Vagina (tissue), 2 donors: ENCODE measurements at regions not wholly inside any gene's neighbourhood (a gene's known extent, or its start where the extent isn't known, plus 50 kb on each side); places are given as distances from the start of the nearest gene placed in this dataset.

Source experiments
- DNase-seq, 2 donors: peaks; one replicate each; pipeline ENCODE4 v3.0.0-alpha.2; 2017; ENCODE audit errors: extremely low spot score in 2 of 2
- H3K27ac ChIP-seq: fragments of 200-600 bp; sonication (generic); one replicate; pipeline ENCODE4 v1.5.1; 2019
- H3K27me3 ChIP-seq: fragments of 200-600 bp; sonication (generic); one replicate; pipeline ENCODE4 v1.5.1; 2019
- H3K36me3 ChIP-seq, 2 donors: fragments of 200-600 bp; sonication (generic); one replicate each; pipeline ENCODE4 v1.5.1; 2017 to 2019
- H3K4me1 ChIP-seq: fragments of 200-600 bp; sonication (generic); one replicate; pipeline ENCODE4 v1.5.1; 2019
- H3K4me3 ChIP-seq, 2 donors: fragments of 200-600 bp; sonication (generic); 1 replicate in 1 of 2; 2 replicates in 1 of 2; pipeline ENCODE4 v1.5.1; 2016 to 2019
- H3K9me3 ChIP-seq: fragments of 200-600 bp; sonication (generic); one replicate; pipeline ENCODE4 v1.5.1; 2019
- POLR2A ChIP-seq, 2 donors: fragments of 450-650 bp; IDR thresholded peaks; one replicate each; pipeline ENCODE4 v1.6.1; 2017; ENCODE audit warnings: antibody characterized with exemption in 2 of 2, mild to moderate bottlenecking in 2 of 2, moderate library complexity in 2 of 2
- POLR2AphosphoS5 ChIP-seq, 2 donors: sonication (generic); formaldehyde crosslinking; IDR thresholded peaks; one replicate each; pipeline ENCODE4 v1.9.0; 2017; ENCODE audit warnings: antibody characterized with exemption in 2 of 2, mild to moderate bottlenecking in 2 of 2, low read depth in 1 of 2; ENCODE audit not compliant: insufficient read depth in 1 of 2
- intact Hi-C: fragments of 100-400 bp; cut with DNase I; formaldehyde crosslinking; loops from one replicate; pipeline ENCODE4 v1.15.1; 2023
- TF ChIP-seq, protein P1 (sequence below), 3 experiments: fragments of 450-650 bp in 2 of 3; fragments of 200-600 bp in 1 of 3; sonication (generic) in 1 of 3; IDR thresholded peaks; one replicate each; pipeline ENCODE4 v1.5.1; 2017 to 2019; ENCODE audit warnings: antibody characterized with exemption in 3 of 3, mild to moderate bottlenecking in 2 of 3, moderate library complexity in 2 of 3

DNA sequence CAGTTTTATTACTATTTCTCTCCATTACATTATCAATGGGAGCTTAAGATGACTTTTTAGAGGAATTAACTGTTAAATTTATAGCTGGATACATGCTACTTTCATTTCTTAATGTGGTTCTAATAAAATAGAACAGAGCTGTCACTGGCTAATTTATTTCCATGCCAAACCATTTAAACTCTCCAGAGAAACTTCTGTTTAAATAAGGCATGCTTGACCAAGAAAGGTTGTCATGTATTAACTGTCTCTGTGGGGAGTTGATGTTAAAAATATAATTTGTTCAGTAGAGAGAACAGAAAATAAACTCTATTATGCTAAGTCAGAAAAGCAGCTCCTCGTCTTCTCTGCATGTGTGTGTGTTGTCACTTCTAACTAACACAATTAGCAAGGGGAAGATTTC, 447.4 kb downstream of the SLC16A7 start:
- Histone ChIP-seq H3K4me3 (no peak overlapping the region), H3K9me3 (no peaks in the 10 kb centered on the region), H3K27ac (no peak overlapping the region), H3K4me1 (peaks cover 14% of the 10 kb centered on the region), H3K27me3 (no peaks in the 10 kb centered on the region), H3K36me3 (no peaks in the 10 kb centered on the region)
- TF ChIP-seq, protein P1, sequence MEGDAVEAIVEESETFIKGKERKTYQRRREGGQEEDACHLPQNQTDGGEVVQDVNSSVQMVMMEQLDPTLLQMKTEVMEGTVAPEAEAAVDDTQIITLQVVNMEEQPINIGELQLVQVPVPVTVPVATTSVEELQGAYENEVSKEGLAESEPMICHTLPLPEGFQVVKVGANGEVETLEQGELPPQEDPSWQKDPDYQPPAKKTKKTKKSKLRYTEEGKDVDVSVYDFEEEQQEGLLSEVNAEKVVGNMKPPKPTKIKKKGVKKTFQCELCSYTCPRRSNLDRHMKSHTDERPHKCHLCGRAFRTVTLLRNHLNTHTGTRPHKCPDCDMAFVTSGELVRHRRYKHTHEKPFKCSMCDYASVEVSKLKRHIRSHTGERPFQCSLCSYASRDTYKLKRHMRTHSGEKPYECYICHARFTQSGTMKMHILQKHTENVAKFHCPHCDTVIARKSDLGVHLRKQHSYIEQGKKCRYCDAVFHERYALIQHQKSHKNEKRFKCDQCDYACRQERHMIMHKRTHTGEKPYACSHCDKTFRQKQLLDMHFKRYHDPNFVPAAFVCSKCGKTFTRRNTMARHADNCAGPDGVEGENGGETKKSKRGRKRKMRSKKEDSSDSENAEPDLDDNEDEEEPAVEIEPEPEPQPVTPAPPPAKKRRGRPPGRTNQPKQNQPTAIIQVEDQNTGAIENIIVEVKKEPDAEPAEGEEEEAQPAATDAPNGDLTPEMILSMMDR (IDR thresholded peaks at IDR 0.05): no peak
- TF ChIP-seq POLR2A (IDR thresholded peaks at IDR 0.05): no peak
- TF ChIP-seq POLR2AphosphoS5 (IDR thresholded peaks at IDR 0.05; ENCODE audit: insufficient read depth in 1 of 2, low read depth in 1 of 2): no peak
- no peak for DNase-seq
- intact Hi-C loops: no loop called here

DNA sequence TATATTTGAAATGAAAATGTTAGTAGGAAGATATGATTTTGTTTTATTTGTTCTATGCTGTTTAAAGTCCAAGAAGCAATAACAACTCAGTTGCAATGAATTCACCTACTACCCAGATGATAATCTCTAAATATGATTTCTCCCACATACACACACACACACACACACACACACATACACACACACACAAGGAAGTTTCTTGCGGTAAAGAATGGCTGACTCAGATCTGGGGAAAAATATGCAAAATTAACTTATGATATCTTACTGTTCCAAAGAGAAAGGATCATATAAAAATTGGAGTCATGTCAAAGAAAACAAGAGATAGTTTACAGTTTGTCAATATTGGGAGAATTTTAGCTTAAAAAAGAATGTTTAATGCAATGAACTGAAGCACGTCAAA, 456.7 kb downstream of the SLC16A7 start:
- H3K27me3 ChIP-seq: no peaks in the 10 kb centered on the region
- no peak overlapping the region for H3K27ac ChIP-seq
- no peaks in the 10 kb centered on the region for H3K9me3 ChIP-seq
- no peaks in the 10 kb centered on the region for H3K4me1 ChIP-seq
- no peaks in the 10 kb centered on the region for H3K36me3 ChIP-seq
- intact Hi-C loops: no loop called here
- TF ChIP-seq POLR2AphosphoS5 (IDR thresholded peaks at IDR 0.05; ENCODE audit: insufficient read depth in 1 of 2, low read depth in 1 of 2) (no peak), POLR2A (IDR thresholded peaks at IDR 0.05) (no peak)
- TF ChIP-seq, protein P1 (IDR thresholded peaks at IDR 0.05): no peak
- H3K4me3 ChIP-seq: no peak overlapping the region
- DNase-seq: no peak

DNA sequence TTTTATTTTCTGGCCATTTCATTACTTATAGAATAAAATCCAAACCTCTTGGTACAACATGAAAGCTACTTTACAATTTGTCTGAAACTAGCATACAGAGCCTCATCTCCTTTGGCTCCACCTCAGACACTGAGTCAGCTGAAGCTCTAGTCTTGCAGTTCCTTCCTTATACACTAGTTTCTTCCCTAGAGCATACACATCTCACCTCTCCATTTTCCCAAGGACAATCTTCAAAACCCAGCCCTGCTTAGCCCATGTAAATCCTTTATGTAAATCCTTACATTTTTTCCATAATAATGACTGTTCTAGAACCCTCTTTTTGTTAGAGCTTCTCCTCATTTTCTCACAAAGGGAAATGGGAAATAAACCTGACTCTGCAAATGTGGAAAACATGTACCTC, 463.4 kb downstream of the SLC16A7 start:
- intact Hi-C loops: no loop called here

DNA sequence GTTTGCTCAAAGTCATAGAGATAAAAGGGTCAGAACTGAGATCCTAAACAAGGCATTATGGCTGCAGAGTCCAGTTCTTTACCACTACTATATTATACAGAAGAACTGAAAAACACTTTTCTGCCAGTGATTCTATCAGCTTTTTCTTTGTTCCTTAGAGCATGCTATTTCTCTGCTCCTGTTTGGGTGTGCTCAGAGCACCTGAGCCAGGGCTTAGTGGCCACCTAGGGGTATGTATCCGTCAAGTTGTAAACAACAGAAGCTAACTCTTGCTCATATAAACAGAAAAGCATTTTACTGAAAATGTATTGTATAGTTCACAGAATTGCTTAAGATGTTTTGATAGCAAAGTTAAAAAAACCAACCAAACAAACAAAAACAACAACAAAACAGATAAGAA, 470.8 kb downstream of the SLC16A7 start:
- no peaks in the 10 kb centered on the region for H3K9me3 ChIP-seq
- no peak for DNase-seq
- H3K4me3 ChIP-seq: no peak overlapping the region
- no peak for TF ChIP-seq POLR2A (IDR thresholded peaks at IDR 0.05)
- TF ChIP-seq, protein P1 (IDR thresholded peaks at IDR 0.05): no peak
- TF ChIP-seq POLR2AphosphoS5 (IDR thresholded peaks at IDR 0.05; ENCODE audit: insufficient read depth in 1 of 2, low read depth in 1 of 2): no peak
- no peaks in the 10 kb centered on the region for H3K36me3 ChIP-seq
- H3K27me3 ChIP-seq: no peaks in the 10 kb centered on the region
- intact Hi-C loops: no loop called here
- H3K27ac ChIP-seq: no peak overlapping the region
- H3K4me1 ChIP-seq: no peaks in the 10 kb centered on the region

More for the DNA sequence above, 463.4 kb downstream of the SLC16A7 start:
- Histone ChIP-seq H3K4me1 (no peaks in the 10 kb centered on the region), H3K27ac (no peak overlapping the region), H3K27me3 (no peaks in the 10 kb centered on the region), H3K36me3 (no peaks in the 10 kb centered on the region), H3K9me3 (no peaks in the 10 kb centered on the region), H3K4me3 (no peak overlapping the region)
- TF ChIP-seq POLR2AphosphoS5 (IDR thresholded peaks at IDR 0.05; ENCODE audit: insufficient read depth in 1 of 2, low read depth in 1 of 2) (no peak), POLR2A (IDR thresholded peaks at IDR 0.05) (no peak)
- TF ChIP-seq, protein P1 (IDR thresholded peaks at IDR 0.05): no peak
- no peak for DNase-seq

DNA sequence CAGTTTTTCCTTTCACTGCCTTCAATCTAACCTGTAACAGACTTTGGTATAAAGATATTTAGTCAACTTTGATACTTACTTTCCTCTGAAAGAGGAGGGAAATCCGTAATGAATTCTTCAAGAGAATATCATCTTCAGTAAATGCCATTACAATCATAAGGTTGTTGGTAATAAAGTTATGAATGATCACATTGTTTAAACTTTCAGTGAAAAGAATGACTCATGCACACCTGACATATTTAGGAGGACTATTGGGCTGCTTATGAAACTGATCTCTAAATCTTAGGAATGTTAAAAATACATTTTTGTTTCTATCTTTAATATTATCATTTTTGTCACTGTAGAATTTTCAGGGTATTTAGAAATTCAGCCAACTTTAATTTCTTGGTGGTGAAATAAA, 474.7 kb downstream of the SLC16A7 start:
- DNase-seq: no peak
- no peaks in the 10 kb centered on the region for H3K9me3 ChIP-seq
- H3K27ac ChIP-seq: no peak overlapping the region
- intact Hi-C loops: no loop called here
- H3K4me1 ChIP-seq: no peaks in the 10 kb centered on the region
- H3K36me3 ChIP-seq: no peaks in the 10 kb centered on the region
- TF ChIP-seq, protein P1 (IDR thresholded peaks at IDR 0.05): no peak
- no peak for TF ChIP-seq POLR2AphosphoS5 (IDR thresholded peaks at IDR 0.05; ENCODE audit: insufficient read depth in 1 of 2, low read depth in 1 of 2)
- TF ChIP-seq POLR2A (IDR thresholded peaks at IDR 0.05): no peak
- H3K27me3 ChIP-seq: no peaks in the 10 kb centered on the region
- no peak overlapping the region for H3K4me3 ChIP-seq
